ENCODE measurements at regions not wholly inside any gene's neighbourhood (a gene's known extent, or its start where the extent isn't known, plus 50 kb on each side); places are given as distances from the start of the nearest gene placed in this dataset.

- TF ChIP-seq ZNF518A (tag by site-specific recombination; conservative IDR thresholded peaks at IDR 0.05; ENCODE audit: low read depth) (no peak), SP7 (tag by site-specific recombination; IDR thresholded peaks at IDR 0.05) (peak; percentile 35; the same call in 1 of the 2 replicates), KLF16 (tag by site-specific recombination; IDR thresholded peaks at IDR 0.05) (no peak), ZXDB (tag by site-specific recombination; IDR thresholded peaks at IDR 0.05) (0 out of 2 replicates have a peak, but pooled peaks have one; percentile 30), ZNF114 (tag by site-specific recombination; IDR thresholded peaks at IDR 0.05) (no peak), KLF17 (tag by site-specific recombination; IDR thresholded peaks at IDR 0.05) (no peak), GLIS2 (tag by site-specific recombination; IDR thresholded peaks at IDR 0.05) (no peak), ZBTB49 (tag by site-specific recombination; IDR thresholded peaks at IDR 0.05; ENCODE audit: low read depth) (no peak), PRDM10 (tag by site-specific recombination; IDR thresholded peaks at IDR 0.05) (no peak), ZNF280D (tag by site-specific recombination; IDR thresholded peaks at IDR 0.05) (no peak), ZNF704 (tag by site-specific recombination; IDR thresholded peaks at IDR 0.05) (no peak), ZNF701 (tag by site-specific recombination; IDR thresholded peaks at IDR 0.05) (no peak), ZNF600 (tag by site-specific recombination; IDR thresholded peaks at IDR 0.05) (no peak), ZBTB6 (tag by site-specific recombination; IDR thresholded peaks at IDR 0.05) (no peak), TCF7L2 (IDR thresholded peaks at IDR 0.05; ENCODE audit: borderline replicate concordance, low read depth, low read length) (peak; percentile 89; the same call in 1 of the 2 replicates), ZNF138 (tag by site-specific recombination; IDR thresholded peaks at IDR 0.05; ENCODE audit: borderline replicate concordance) (no peak), ZNF404 (tag by site-specific recombination; IDR thresholded peaks at IDR 0.05) (no peak), ZSCAN16 (tag by site-specific recombination; IDR thresholded peaks at IDR 0.05) (no peak), ZNF548 (tag by site-specific recombination; IDR thresholded peaks at IDR 0.05) (no peak), ZNF169 (tag by site-specific recombination; IDR thresholded peaks at IDR 0.05) (no peak), MZF1 (tag by site-specific recombination; IDR thresholded peaks at IDR 0.05; ENCODE audit: borderline replicate concordance) (no peak), ZNF76 (tag by site-specific recombination; IDR thresholded peaks at IDR 0.05; ENCODE audit: borderline replicate concordance, low read depth) (no peak), ZNF521 (tag by site-specific recombination; IDR thresholded peaks at IDR 0.05) (no peak)
Observed at GRCh38 chr7:81158189-81158588, 239.3 kb upstream of the SEMA3C start (continued).
